ENCODE measurements at regions not wholly inside any gene's neighbourhood (a gene's known extent, or its start where the extent isn't known, plus 50 kb on each side); places are given as distances from the start of the nearest gene placed in this dataset.

DNA sequence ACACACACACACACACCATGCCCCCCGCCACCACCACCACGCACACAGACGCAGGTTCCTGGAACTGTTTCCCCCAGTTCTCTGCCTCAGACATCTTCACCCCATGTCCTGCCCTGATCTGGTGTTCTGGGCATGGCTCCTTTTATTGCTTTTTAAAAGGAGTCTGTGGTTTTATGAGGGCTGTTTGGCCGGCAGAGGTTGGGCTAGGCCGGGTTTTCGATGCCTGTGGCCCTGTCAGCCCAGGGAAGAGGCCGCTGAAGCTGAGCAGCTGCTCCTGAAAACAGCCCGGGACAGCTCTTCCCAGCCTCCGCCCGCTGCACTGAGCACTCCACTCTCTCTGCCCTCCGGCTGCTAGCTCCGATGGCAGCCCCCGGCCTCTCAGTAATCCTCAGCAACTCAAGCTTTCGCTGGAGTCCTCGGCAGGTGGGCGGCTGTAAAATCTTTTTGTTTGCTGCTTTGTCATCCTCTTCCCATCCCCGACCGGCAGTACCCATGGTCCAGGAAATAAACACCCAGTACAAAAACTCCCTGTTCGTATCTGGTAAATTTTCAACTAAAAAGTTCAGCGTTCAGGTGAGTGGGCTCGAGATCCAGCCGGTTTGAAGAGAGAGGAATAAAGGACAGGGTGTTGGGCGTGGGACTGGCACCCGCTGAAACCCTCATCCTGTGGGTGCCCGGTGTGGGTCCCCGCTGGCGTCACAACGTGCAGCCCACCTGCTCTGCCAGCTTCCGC lies 103.0 kb upstream of the ERCC6L2 start:
- TF ChIP-seq POLR2AphosphoS5 (IDR thresholded peaks at IDR 0.05; ENCODE audit: low read depth, low read length) (no peak), CEBPB (IDR thresholded peaks at IDR 0.05; ENCODE audit: low read depth) (no peak), YY1 (IDR thresholded peaks at IDR 0.05; ENCODE audit: extremely low read depth, insufficient replicate concordance, low read depth, low read length) (no peak), MAX (IDR thresholded peaks at IDR 0.05) (no peak), FOSL1 (IDR thresholded peaks at IDR 0.05; ENCODE audit: low read depth) (no peak), ZNF274 (IDR thresholded peaks at IDR 0.05; ENCODE audit: low read depth, low read length) (no peak), RAD21 (IDR thresholded peaks at IDR 0.05; ENCODE audit: low read depth) (no peak), POLR2A (IDR thresholded peaks at IDR 0.05; ENCODE audit: borderline replicate concordance, extremely low read depth, insufficient read depth, insufficient read length) (no peak), ELF1 (IDR thresholded peaks at IDR 0.05; ENCODE audit: borderline replicate concordance, low read depth) (no peak), ZFX (IDR thresholded peaks at IDR 0.05) (no peak)
- TF ChIP-seq, protein P1, sequence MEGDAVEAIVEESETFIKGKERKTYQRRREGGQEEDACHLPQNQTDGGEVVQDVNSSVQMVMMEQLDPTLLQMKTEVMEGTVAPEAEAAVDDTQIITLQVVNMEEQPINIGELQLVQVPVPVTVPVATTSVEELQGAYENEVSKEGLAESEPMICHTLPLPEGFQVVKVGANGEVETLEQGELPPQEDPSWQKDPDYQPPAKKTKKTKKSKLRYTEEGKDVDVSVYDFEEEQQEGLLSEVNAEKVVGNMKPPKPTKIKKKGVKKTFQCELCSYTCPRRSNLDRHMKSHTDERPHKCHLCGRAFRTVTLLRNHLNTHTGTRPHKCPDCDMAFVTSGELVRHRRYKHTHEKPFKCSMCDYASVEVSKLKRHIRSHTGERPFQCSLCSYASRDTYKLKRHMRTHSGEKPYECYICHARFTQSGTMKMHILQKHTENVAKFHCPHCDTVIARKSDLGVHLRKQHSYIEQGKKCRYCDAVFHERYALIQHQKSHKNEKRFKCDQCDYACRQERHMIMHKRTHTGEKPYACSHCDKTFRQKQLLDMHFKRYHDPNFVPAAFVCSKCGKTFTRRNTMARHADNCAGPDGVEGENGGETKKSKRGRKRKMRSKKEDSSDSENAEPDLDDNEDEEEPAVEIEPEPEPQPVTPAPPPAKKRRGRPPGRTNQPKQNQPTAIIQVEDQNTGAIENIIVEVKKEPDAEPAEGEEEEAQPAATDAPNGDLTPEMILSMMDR (IDR thresholded peaks at IDR 0.05 in 2 of 3, conservative IDR thresholded peaks at IDR 0.05 in 1 of 3; ENCODE audit: borderline replicate concordance in 1 of 3, insufficient read depth in 1 of 3, low read depth in 2 of 3, low read length in 2 of 3): no peak
- TF ChIP-seq, protein P2, sequence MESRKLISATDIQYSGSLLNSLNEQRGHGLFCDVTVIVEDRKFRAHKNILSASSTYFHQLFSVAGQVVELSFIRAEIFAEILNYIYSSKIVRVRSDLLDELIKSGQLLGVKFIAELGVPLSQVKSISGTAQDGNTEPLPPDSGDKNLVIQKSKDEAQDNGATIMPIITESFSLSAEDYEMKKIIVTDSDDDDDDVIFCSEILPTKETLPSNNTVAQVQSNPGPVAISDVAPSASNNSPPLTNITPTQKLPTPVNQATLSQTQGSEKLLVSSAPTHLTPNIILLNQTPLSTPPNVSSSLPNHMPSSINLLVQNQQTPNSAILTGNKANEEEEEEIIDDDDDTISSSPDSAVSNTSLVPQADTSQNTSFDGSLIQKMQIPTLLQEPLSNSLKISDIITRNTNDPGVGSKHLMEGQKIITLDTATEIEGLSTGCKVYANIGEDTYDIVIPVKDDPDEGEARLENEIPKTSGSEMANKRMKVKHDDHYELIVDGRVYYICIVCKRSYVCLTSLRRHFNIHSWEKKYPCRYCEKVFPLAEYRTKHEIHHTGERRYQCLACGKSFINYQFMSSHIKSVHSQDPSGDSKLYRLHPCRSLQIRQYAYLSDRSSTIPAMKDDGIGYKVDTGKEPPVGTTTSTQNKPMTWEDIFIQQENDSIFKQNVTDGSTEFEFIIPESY (IDR thresholded peaks at IDR 0.05; ENCODE audit: extremely low read depth, insufficient replicate concordance, low read length): no peak
